ENCODE measurements at regions not wholly inside any gene's neighbourhood (a gene's known extent, or its start where the extent isn't known, plus 50 kb on each side); places are given as distances from the start of the nearest gene placed in this dataset.

GRCh38 chr9:75612205-75612604 is 278.3 kb upstream of the PCSK5 start:
- in situ Hi-C loops (cut with MboI; ENCODE audit: low sequenced_read_pairs in 4 of 4) (no loop called here), intact Hi-C loops (cut with DNase I; ENCODE audit: low total_unique reads) (no loop called here)
- no peaks in the 10 kb centered on the region for H3K9me3 ChIP-seq
- H3K27me3 ChIP-seq: no peaks in the 10 kb centered on the region
- DNase-seq: no peak
- ATAC-seq: no peak
- no peaks in the 10 kb centered on the region for H3K36me3 ChIP-seq
- H3K4me3 ChIP-seq: no peak overlapping the region
- no peak for TF ChIP-seq CTCF (IDR thresholded peaks at IDR 0.05 in 4 of 5, conservative IDR thresholded peaks at IDR 0.05 in 1 of 5)
- TF ChIP-seq POLR2A (IDR thresholded peaks at IDR 0.05): no peak
- no peaks in the 10 kb centered on the region for H3K4me1 ChIP-seq
- H3K27ac ChIP-seq: no peak overlapping the region

GRCh38 chr9:75612754-75613153 is 277.7 kb upstream of the PCSK5 start:
- Histone ChIP-seq H3K27me3 (no peaks in the 10 kb centered on the region), H3K4me3 (no peak overlapping the region), H3K36me3 (no peaks in the 10 kb centered on the region), H3K4me1 (no peaks in the 10 kb centered on the region), H3K27ac (no peak overlapping the region), H3K9me3 (no peaks in the 10 kb centered on the region)
- ATAC-seq (no peak), DNase-seq (no peak)
- intact Hi-C loops (cut with DNase I; ENCODE audit: low total_unique reads): no loop called here
- in situ Hi-C loops (cut with MboI; ENCODE audit: low sequenced_read_pairs in 4 of 4): no loop called here
- TF ChIP-seq CTCF (IDR thresholded peaks at IDR 0.05 in 4 of 5, conservative IDR thresholded peaks at IDR 0.05 in 1 of 5) (no peak), POLR2A (IDR thresholded peaks at IDR 0.05) (no peak)

GRCh38 chr9:75615284-75615683 is 275.2 kb upstream of the PCSK5 start:
- in situ Hi-C loops (cut with MboI; ENCODE audit: low sequenced_read_pairs in 4 of 4): no loop called here
- H3K9me3 ChIP-seq: no peaks in the 10 kb centered on the region
- no peak overlapping the region for H3K27ac ChIP-seq
- H3K36me3 ChIP-seq: no peaks in the 10 kb centered on the region
- ATAC-seq: no peak
- no peaks in the 10 kb centered on the region for H3K4me1 ChIP-seq
- intact Hi-C loops (cut with DNase I; ENCODE audit: low total_unique reads): no loop called here
- TF ChIP-seq POLR2A (IDR thresholded peaks at IDR 0.05) (no peak), CTCF (IDR thresholded peaks at IDR 0.05 in 4 of 5, conservative IDR thresholded peaks at IDR 0.05 in 1 of 5) (no peak)
- DNase-seq: no peak
- no peak overlapping the region for H3K4me3 ChIP-seq
- no peaks in the 10 kb centered on the region for H3K27me3 ChIP-seq

GRCh38 chr9:75616052-75616451 is 274.4 kb upstream of the PCSK5 start:
- Histone ChIP-seq H3K9me3 (no peaks in the 10 kb centered on the region), H3K27ac (no peak overlapping the region), H3K4me3 (no peak overlapping the region), H3K4me1 (no peaks in the 10 kb centered on the region), H3K27me3 (no peaks in the 10 kb centered on the region), H3K36me3 (no peaks in the 10 kb centered on the region)
- in situ Hi-C loops (cut with MboI; ENCODE audit: low sequenced_read_pairs in 4 of 4) (no loop called here), intact Hi-C loops (cut with DNase I; ENCODE audit: low total_unique reads) (no loop called here)
- no peak for DNase-seq
- ATAC-seq: no peak
- no peak for TF ChIP-seq POLR2A (IDR thresholded peaks at IDR 0.05)
- TF ChIP-seq CTCF (IDR thresholded peaks at IDR 0.05 in 4 of 5, conservative IDR thresholded peaks at IDR 0.05 in 1 of 5): no peak

- in situ Hi-C loops (cut with MboI; ENCODE audit: low sequenced_read_pairs in 4 of 4) (no loop called here), intact Hi-C loops (cut with DNase I; ENCODE audit: low total_unique reads) (no loop called here)
Observed at GRCh38 chr9:75616841-75617566, 273.5 kb upstream of the PCSK5 start.

More at GRCh38 chr9:75616841-75617566, 273.5 kb upstream of the PCSK5 start:
- Histone ChIP-seq H3K27ac (no peak overlapping the region), H3K4me3 (no peak overlapping the region), H3K27me3 (no peaks in the 10 kb centered on the region), H3K9me3 (no peaks in the 10 kb centered on the region), H3K36me3 (no peaks in the 10 kb centered on the region), H3K4me1 (no peaks in the 10 kb centered on the region)
- DNase-seq (no peak), ATAC-seq (no peak)
- TF ChIP-seq POLR2A (IDR thresholded peaks at IDR 0.05): no peak
- no peak for TF ChIP-seq CTCF (IDR thresholded peaks at IDR 0.05 in 4 of 5, conservative IDR thresholded peaks at IDR 0.05 in 1 of 5)
